DOHH2 (cell line): ENCODE measurements at regions not wholly inside any gene's neighbourhood (a gene's known extent, or its start where the extent isn't known, plus 50 kb on each side); places are given as distances from the start of the nearest gene placed in this dataset.

Source experiments
- H3F3A ChIP-seq: fragments of 200-600 bp; sonication (generic), shearing (Covaris generic); 2 replicates; pipeline ENCODE4 v1.6.0; 2016; ENCODE audit warnings: antibody characterized with exemption, mild to moderate bottlenecking; ENCODE audit not compliant: control insufficient read depth, insufficient read depth
- H3K27ac ChIP-seq: fragments of 200-600 bp; sonication (generic); 2 replicates; pipeline ENCODE4 v1.5.1; 2014; ENCODE audit warnings: low read depth, mild to moderate bottlenecking, low read length, moderate library complexity
- H3K27me3 ChIP-seq: fragments of 200-600 bp; sonication (generic); 2 replicates; pipeline ENCODE4 v1.6.1; 2014; ENCODE audit warnings: mild to moderate bottlenecking, low read length, mixed read lengths; ENCODE audit not compliant: control insufficient read depth
- H3K36me3 ChIP-seq: fragments of 200-600 bp; sonication (generic); 2 replicates; pipeline ENCODE4 v1.6.1; 2014; ENCODE audit warnings: mild to moderate bottlenecking, low read length, moderate library complexity, mixed read lengths; ENCODE audit not compliant: control insufficient read depth
- H3K4me1 ChIP-seq: fragments of 200-600 bp; sonication (generic); 2 replicates; pipeline ENCODE4 v1.6.1; 2014; ENCODE audit warnings: mild to moderate bottlenecking, low read length, mixed read lengths; ENCODE audit not compliant: control insufficient read depth
- H3K4me2 ChIP-seq: fragments of 200-600 bp; sonication (generic); 2 replicates; pipeline ENCODE4 v1.6.0; 2014; ENCODE audit warnings: mild to moderate bottlenecking, low read length, moderate library complexity
- H3K4me3 ChIP-seq: fragments of 200-600 bp; sonication (generic); 2 replicates; pipeline ENCODE4 v1.5.1; 2014; ENCODE audit warnings: mild to moderate bottlenecking, low read length, mixed read lengths
- H3K79me2 ChIP-seq: fragments of 200-600 bp; sonication (generic); 2 replicates; pipeline ENCODE4 v1.6.1; 2014; ENCODE audit warnings: mild to moderate bottlenecking, low read length, mixed read lengths; ENCODE audit not compliant: control insufficient read depth
- H3K9me2 ChIP-seq: fragments of 200-600 bp; sonication (generic); replicated peaks from 2 replicates; pipeline ENCODE4 v1.6.1; 2014; ENCODE audit warnings: mild to moderate bottlenecking, low read length, mixed read lengths; ENCODE audit not compliant: control insufficient read depth
- H3K9me3 ChIP-seq: fragments of 200-600 bp; sonication (generic); 2 replicates; pipeline ENCODE4 v1.6.1; 2014; ENCODE audit warnings: antibody characterized with exemption, low read length, mixed read lengths; ENCODE audit not compliant: control insufficient read depth, insufficient read depth
- H4K20me1 ChIP-seq: fragments of 200-600 bp; sonication (generic); 2 replicates; pipeline ENCODE4 v1.6.0; 2014; ENCODE audit warnings: low read depth, mild to moderate bottlenecking, antibody characterized with exemption, low read length, moderate library complexity; ENCODE audit not compliant: control insufficient read depth, insufficient read depth
- EZH2phosphoT487 ChIP-seq: fragments of 200-600 bp; sonication (generic); IDR thresholded peaks from 2 replicates; pipeline ENCODE4 v1.6.1; 2017; ENCODE audit warnings: borderline replicate concordance, mild to moderate bottlenecking, antibody characterized with exemption, low read length, moderate library complexity, mixed read lengths
- TF ChIP-seq, protein P1 (sequence below): fragments of 200-600 bp; sonication (generic); IDR thresholded peaks from one replicate; pipeline ENCODE4 v1.5.1; 2014; ENCODE audit warnings: antibody characterized with exemption, mild to moderate bottlenecking, low read depth, low read length; ENCODE audit not compliant: poor library complexity, severe bottlenecking

DNA sequence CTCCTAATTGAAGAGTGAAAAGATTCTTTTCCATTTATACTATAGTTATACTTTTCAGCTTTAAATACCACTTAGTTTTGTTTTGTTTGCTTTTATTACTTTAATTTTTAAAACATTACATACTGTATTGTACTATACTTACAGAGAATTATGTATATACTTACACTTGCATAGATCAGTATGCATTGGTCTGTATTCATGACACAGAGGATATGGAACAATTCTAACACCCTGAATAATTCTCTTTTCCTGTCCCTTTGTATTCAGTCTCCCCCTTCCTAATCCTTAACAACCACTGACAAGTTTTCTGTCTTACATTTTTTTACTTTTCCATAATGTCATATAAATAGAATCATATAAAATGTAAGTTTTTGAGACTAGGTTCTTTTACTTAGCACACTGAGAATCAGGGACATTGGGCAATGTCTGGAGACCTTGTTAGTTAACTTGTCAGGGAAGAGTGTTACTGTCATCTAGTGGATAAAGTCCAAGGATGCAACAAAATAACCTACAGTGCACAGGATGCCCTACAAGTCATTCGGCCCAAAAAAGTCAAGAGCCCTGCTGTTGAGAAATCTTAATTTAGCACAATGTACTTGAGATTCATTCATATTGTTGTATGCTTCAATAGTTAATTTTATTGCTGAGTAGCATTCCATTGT lies 95.7 kb upstream of the MCTP2 start:
- Histone ChIP-seq H3K27me3 (peaks cover 25% of the 10 kb centered on the region), H3K4me3 (no peak overlapping the region), H3K9me3 (no peaks in the 10 kb centered on the region), H3K4me1 (no peaks in the 10 kb centered on the region), H3K4me2 (no peak overlapping the region), H3K9me2 (no peaks in the 10 kb centered on the region), H3K27ac (no peak overlapping the region), H4K20me1 (no peaks in the 10 kb centered on the region), H3K36me3 (no peaks in the 10 kb centered on the region), H3K79me2 (no peaks in the 10 kb centered on the region), H3F3A (no peaks in the 10 kb centered on the region)
- TF ChIP-seq, protein P1, sequence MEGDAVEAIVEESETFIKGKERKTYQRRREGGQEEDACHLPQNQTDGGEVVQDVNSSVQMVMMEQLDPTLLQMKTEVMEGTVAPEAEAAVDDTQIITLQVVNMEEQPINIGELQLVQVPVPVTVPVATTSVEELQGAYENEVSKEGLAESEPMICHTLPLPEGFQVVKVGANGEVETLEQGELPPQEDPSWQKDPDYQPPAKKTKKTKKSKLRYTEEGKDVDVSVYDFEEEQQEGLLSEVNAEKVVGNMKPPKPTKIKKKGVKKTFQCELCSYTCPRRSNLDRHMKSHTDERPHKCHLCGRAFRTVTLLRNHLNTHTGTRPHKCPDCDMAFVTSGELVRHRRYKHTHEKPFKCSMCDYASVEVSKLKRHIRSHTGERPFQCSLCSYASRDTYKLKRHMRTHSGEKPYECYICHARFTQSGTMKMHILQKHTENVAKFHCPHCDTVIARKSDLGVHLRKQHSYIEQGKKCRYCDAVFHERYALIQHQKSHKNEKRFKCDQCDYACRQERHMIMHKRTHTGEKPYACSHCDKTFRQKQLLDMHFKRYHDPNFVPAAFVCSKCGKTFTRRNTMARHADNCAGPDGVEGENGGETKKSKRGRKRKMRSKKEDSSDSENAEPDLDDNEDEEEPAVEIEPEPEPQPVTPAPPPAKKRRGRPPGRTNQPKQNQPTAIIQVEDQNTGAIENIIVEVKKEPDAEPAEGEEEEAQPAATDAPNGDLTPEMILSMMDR = no peak
- no peak for TF ChIP-seq EZH2phosphoT487

DNA sequence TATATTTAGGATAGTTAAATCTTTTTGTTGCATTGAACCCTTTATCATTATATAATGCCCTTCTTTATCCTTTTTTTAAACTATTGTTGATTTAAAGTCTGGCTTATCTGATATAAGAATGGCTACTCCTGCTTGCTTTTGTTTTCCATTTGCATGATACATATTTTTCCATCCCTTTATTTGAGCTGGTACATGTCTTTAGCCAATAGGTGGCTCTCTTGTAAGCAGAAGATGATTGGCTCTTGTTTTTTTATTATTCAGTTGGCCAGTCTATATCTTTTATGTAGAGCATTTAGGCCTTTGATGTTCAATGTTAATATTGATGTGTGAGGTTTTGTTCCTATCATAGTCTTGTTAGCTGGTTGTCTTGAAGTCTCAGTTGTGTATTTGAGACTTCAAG lies 99.5 kb upstream of the MCTP2 start:
- H3K4me2 ChIP-seq = no peak overlapping the region
- no peaks in the 10 kb centered on the region for H3K36me3 ChIP-seq
- H3F3A ChIP-seq = no peaks in the 10 kb centered on the region
- TF ChIP-seq, protein P1 = peak; percentile 36
- TF ChIP-seq EZH2phosphoT487 = no peak
- no peaks in the 10 kb centered on the region for H3K79me2 ChIP-seq
- H3K9me2 ChIP-seq = no peaks in the 10 kb centered on the region
- H3K4me3 ChIP-seq = no peak overlapping the region
- H3K9me3 ChIP-seq = no peaks in the 10 kb centered on the region
- H3K27me3 ChIP-seq = peaks cover 11% of the 10 kb centered on the region; the same call in 1 of the 2 replicates
- H4K20me1 ChIP-seq = no peaks in the 10 kb centered on the region
- no peak overlapping the region for H3K27ac ChIP-seq
- no peaks in the 10 kb centered on the region for H3K4me1 ChIP-seq

DNA sequence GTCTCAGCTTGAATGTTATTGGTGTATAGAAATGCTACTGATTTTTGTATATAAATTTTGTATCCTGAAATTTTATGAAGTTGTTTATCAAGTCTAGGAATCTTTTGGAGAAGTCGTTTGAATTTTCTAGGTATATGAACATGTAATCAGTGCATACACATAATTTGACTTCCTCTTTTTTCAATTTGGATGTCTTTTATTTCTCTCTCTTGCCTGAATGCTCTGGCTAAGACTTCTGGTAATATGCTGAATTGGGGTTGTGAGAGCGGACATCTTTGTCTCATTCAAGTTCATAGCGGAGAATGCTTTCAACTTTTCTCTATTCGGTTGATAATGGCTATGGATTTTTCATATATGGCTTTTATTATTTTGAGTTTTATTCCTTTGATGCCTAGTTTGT lies 100.9 kb upstream of the MCTP2 start:
- Histone ChIP-seq H3K4me2 (no peak overlapping the region), H3K36me3 (no peaks in the 10 kb centered on the region), H3K4me1 (no peaks in the 10 kb centered on the region), H3K79me2 (no peaks in the 10 kb centered on the region), H4K20me1 (no peaks in the 10 kb centered on the region), H3K9me3 (no peaks in the 10 kb centered on the region), H3K27ac (no peak overlapping the region), H3K27me3 (peaks cover 7% of the 10 kb centered on the region; the same call in 1 of the 2 replicates), H3F3A (no peaks in the 10 kb centered on the region), H3K9me2 (no peaks in the 10 kb centered on the region), H3K4me3 (no peak overlapping the region)
- no peak for TF ChIP-seq EZH2phosphoT487
- TF ChIP-seq, protein P1 = no peak
